GM23338 (cell line): ENCODE measurements at regions not wholly inside any gene's neighbourhood (a gene's known extent, or its start where the extent isn't known, plus 50 kb on each side); places are given as distances from the start of the nearest gene placed in this dataset.

ENCODE experiments used
- ATAC-seq: fragments of 200-7000 bp; cut with Tn5 transposase; 3 replicates; pipeline ENCODE4 v1.9.1; 2020
- DNase-seq: peaks from one replicate; pipeline ENCODE4 v3.0.0-alpha.2; 2015; ENCODE audit warnings: low spot score
- H2AFZ ChIP-seq: fragments of 200-600 bp; sonication (generic); 2 replicates; pipeline ENCODE4 v1.8.0; 2016; ENCODE audit warnings: antibody characterized with exemption, mild to moderate bottlenecking, moderate library complexity
- H3F3A ChIP-seq: fragments of 200-600 bp; sonication (generic); replicated peaks from 2 replicates; pipeline ENCODE4 v1.8.0; 2017; ENCODE audit warnings: antibody characterized with exemption, mixed run types, low read depth
- H3K27ac ChIP-seq: fragments of 200-600 bp; sonication (generic); 2 replicates; pipeline ENCODE4 v1.6.1; 2016; ENCODE audit warnings: low read depth
- H3K27me3 ChIP-seq: fragments of 200-600 bp; sonication (generic); 2 replicates; pipeline ENCODE4 v1.8.0; 2016; ENCODE audit warnings: mild to moderate bottlenecking, mixed run types, moderate library complexity; ENCODE audit not compliant: insufficient read depth
- H3K36me3 ChIP-seq: fragments of 200-600 bp; sonication (generic); 2 replicates; pipeline ENCODE4 v1.8.0; 2016; ENCODE audit warnings: mild to moderate bottlenecking; ENCODE audit not compliant: insufficient read depth
- H3K4me1 ChIP-seq: fragments of 200-600 bp; sonication (generic); 2 replicates; pipeline ENCODE4 v1.8.0; 2016; ENCODE audit warnings: mild to moderate bottlenecking, moderate library complexity; ENCODE audit not compliant: insufficient read depth
- H3K4me2 ChIP-seq: fragments of 200-600 bp; sonication (generic); 2 replicates; pipeline ENCODE4 v1.7.1; 2017; ENCODE audit warnings: mixed run types
- H3K4me3 ChIP-seq: fragments of 200-600 bp; sonication (generic); 2 replicates; pipeline ENCODE4 v1.6.1; 2016; ENCODE audit warnings: mixed run types
- H3K79me2 ChIP-seq: fragments of 200-600 bp; sonication (generic); replicated peaks from 2 replicates; pipeline ENCODE4 v1.8.0; 2017; ENCODE audit warnings: mild to moderate bottlenecking; ENCODE audit not compliant: insufficient read depth
- H3K9me2 ChIP-seq: fragments of 200-600 bp; sonication (generic); 2 replicates; pipeline ENCODE4 v1.8.0; 2017; ENCODE audit not compliant: insufficient read depth
- H4K20me1 ChIP-seq: fragments of 200-600 bp; sonication (generic); replicated peaks from 2 replicates; pipeline ENCODE4 v1.8.0; 2017; ENCODE audit warnings: mild to moderate bottlenecking; ENCODE audit not compliant: insufficient read depth
- H3K27ac Mint-ChIP-seq: 2 replicates; pipeline ENCODE4 v1.8.0; 2020; ENCODE audit warnings: inconsistent platforms, mild to moderate bottlenecking, moderate library complexity, mixed read lengths
- H3K27me3 Mint-ChIP-seq: 3 replicates; pipeline ENCODE4 v1.8.0; 2022; ENCODE audit warnings: low read depth, mild to moderate bottlenecking, moderate library complexity, mixed read lengths, inconsistent platforms; ENCODE audit not compliant: insufficient read depth, poor library complexity
- H3K36me3 Mint-ChIP-seq: 3 replicates; pipeline ENCODE4 v1.8.0; 2021; ENCODE audit warnings: low read depth, mild to moderate bottlenecking, inconsistent platforms, moderate library complexity, mixed read lengths
- H3K4me1 Mint-ChIP-seq: 3 replicates; pipeline ENCODE4 v1.8.0; 2020; ENCODE audit warnings: mild to moderate bottlenecking, inconsistent platforms, mixed read lengths
- H3K4me3 Mint-ChIP-seq: 3 replicates; pipeline ENCODE4 v1.8.0; 2021; ENCODE audit warnings: moderate library complexity, mild to moderate bottlenecking, inconsistent platforms, mixed read lengths
- H3K9me3 Mint-ChIP-seq: 3 replicates; pipeline ENCODE4 v1.8.0; 2020; ENCODE audit warnings: moderate library complexity, mild to moderate bottlenecking, inconsistent platforms, mixed read lengths
- CREB1 ChIP-seq: fragments of 250-450 bp; sonication (Bioruptor Pico); IDR thresholded peaks from 2 replicates; pipeline ENCODE4 v1.5.0; 2020; ENCODE audit warnings: low read depth, mild to moderate bottlenecking, moderate library complexity
- EZH2 ChIP-seq: fragments of 200-600 bp; sonication (generic); IDR thresholded peaks from one replicate; pipeline ENCODE4 v1.8.0; 2017; ENCODE audit warnings: antibody characterized with exemption, mild to moderate bottlenecking, low read depth; ENCODE audit not compliant: unreplicated experiment
- EZH2phosphoT487 ChIP-seq: fragments of 200-600 bp; sonication (generic); IDR thresholded peaks from one replicate; pipeline ENCODE4 v1.8.1; 2018; ENCODE audit warnings: antibody characterized with exemption; ENCODE audit not compliant: unreplicated experiment
- JUNB ChIP-seq: IDR thresholded peaks from one replicate; pipeline ENCODE4 v1.6.1; 2016; ENCODE audit warnings: antibody characterized with exemption; ENCODE audit not compliant: unreplicated experiment
- NANOG ChIP-seq: IDR thresholded peaks from 2 replicates; pipeline ENCODE4 v1.6.1; 2016; ENCODE audit warnings: antibody characterized with exemption, borderline replicate concordance
- STAT1 ChIP-seq: IDR thresholded peaks from one replicate; pipeline ENCODE4 v1.6.1; 2016; ENCODE audit warnings: antibody characterized with exemption; ENCODE audit not compliant: unreplicated experiment
- ZNF114 ChIP-seq: fragments of 250-450 bp; sonication (Bioruptor Pico); IDR thresholded peaks from 2 replicates; pipeline ENCODE4 v1.5.0; 2020; ENCODE audit warnings: mild to moderate bottlenecking, moderate library complexity
- ZNF331 ChIP-seq: fragments of 250-450 bp; sonication (Bioruptor Pico); IDR thresholded peaks from 2 replicates; pipeline ENCODE4 v1.5.0; 2020; ENCODE audit warnings: low read depth, mild to moderate bottlenecking, moderate library complexity
- TF ChIP-seq, protein P1 (sequence below): IDR thresholded peaks from one replicate; pipeline ENCODE4 v1.6.1; 2018; ENCODE audit warnings: antibody characterized with exemption; ENCODE audit not compliant: unreplicated experiment
- TF ChIP-seq, protein P2 (sequence below): fragments of 250-450 bp; sonication (Bioruptor Pico); IDR thresholded peaks from 2 replicates; pipeline ENCODE4 v1.5.0; 2020; ENCODE audit warnings: mild to moderate bottlenecking, moderate library complexity
- TF ChIP-seq, protein P3 (sequence below), 2 experiments: fragments of 200-600 bp in 1 of 2; sonication (generic) in 1 of 2; conservative IDR thresholded peaks; 2 replicates each; pipeline versions ENCODE4 v1.5.1 to v1.6.1; 2016 to 2017; ENCODE audit warnings: antibody characterized with exemption in 2 of 2, low read depth in 2 of 2, mild to moderate bottlenecking in 2 of 2, moderate library complexity in 1 of 2
- TF ChIP-seq, protein P4 (sequence below): IDR thresholded peaks from 2 replicates; pipeline ENCODE4 v1.6.1; 2016; ENCODE audit warnings: antibody characterized with exemption

DNA sequence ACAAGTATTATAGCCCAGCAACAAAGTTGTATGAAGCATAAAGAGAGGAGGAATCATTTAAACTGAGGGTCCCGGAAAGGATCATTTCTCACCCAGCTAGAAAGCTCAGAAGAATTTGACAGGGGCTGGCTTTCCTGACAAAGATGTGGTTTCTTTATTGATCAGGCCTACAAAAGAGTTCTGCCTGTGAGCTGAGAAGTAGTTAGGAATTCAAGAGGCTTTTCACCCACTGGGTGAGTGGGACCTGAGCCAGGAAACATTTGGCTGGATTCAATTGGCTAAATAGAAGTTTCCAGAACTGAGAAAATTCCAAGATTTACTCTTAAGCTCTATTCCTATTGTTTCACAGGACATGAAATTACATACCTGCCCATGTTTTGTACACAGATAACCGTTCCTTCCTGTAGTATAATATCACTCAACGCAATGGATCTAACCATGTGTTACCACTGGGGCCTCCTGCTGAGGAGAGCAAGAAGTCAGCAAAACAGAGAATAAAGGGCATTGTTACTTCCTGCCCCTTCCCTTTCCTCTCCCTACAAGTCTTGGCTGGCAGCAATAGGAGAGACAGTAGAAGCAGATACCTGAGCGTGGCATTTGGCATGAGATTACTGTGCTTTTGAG lies 53.9 kb upstream of the PAPSS2 start:
- peak overlapping the region; percentile 18; the same call in 1 of the 2 replicates for H2AFZ ChIP-seq
- no peaks in the 10 kb centered on the region; the same call in 1 of the 2 replicates for H3F3A ChIP-seq
- H3K36me3 ChIP-seq: 0 out of 2 replicates have a peak, but pooled peaks cover 2% of the 10 kb centered on the region
- peaks cover 45% of the 10 kb centered on the region for H3K4me1 ChIP-seq
- H3K4me2 ChIP-seq: no peak overlapping the region
- Mint-ChIP-seq H3K4me3 (no peak overlapping the region), H3K36me3 (peaks cover 10% of the 10 kb centered on the region), H3K4me1 (peaks cover 38% of the 10 kb centered on the region), H3K27me3 (peaks cover 6% of the 10 kb centered on the region), H3K9me3 (peaks cover 9% of the 10 kb centered on the region), H3K27ac (no peak overlapping the region)
- no peak overlapping the region for H3K27ac ChIP-seq
- H3K9me2 ChIP-seq: peaks cover 15% of the 10 kb centered on the region
- no peaks in the 10 kb centered on the region for H4K20me1 ChIP-seq
- no peaks in the 10 kb centered on the region for H3K27me3 ChIP-seq
- peak; percentile 49 for ATAC-seq
- no peak overlapping the region for H3K4me3 ChIP-seq
- H3K79me2 ChIP-seq: no peaks in the 10 kb centered on the region
- TF ChIP-seq, protein P1, sequence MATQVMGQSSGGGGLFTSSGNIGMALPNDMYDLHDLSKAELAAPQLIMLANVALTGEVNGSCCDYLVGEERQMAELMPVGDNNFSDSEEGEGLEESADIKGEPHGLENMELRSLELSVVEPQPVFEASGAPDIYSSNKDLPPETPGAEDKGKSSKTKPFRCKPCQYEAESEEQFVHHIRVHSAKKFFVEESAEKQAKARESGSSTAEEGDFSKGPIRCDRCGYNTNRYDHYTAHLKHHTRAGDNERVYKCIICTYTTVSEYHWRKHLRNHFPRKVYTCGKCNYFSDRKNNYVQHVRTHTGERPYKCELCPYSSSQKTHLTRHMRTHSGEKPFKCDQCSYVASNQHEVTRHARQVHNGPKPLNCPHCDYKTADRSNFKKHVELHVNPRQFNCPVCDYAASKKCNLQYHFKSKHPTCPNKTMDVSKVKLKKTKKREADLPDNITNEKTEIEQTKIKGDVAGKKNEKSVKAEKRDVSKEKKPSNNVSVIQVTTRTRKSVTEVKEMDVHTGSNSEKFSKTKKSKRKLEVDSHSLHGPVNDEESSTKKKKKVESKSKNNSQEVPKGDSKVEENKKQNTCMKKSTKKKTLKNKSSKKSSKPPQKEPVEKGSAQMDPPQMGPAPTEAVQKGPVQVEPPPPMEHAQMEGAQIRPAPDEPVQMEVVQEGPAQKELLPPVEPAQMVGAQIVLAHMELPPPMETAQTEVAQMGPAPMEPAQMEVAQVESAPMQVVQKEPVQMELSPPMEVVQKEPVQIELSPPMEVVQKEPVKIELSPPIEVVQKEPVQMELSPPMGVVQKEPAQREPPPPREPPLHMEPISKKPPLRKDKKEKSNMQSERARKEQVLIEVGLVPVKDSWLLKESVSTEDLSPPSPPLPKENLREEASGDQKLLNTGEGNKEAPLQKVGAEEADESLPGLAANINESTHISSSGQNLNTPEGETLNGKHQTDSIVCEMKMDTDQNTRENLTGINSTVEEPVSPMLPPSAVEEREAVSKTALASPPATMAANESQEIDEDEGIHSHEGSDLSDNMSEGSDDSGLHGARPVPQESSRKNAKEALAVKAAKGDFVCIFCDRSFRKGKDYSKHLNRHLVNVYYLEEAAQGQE: no peak
- TF ChIP-seq CREB1 (CRISPR knock-in tag): no peak
- TF ChIP-seq, protein P2, sequence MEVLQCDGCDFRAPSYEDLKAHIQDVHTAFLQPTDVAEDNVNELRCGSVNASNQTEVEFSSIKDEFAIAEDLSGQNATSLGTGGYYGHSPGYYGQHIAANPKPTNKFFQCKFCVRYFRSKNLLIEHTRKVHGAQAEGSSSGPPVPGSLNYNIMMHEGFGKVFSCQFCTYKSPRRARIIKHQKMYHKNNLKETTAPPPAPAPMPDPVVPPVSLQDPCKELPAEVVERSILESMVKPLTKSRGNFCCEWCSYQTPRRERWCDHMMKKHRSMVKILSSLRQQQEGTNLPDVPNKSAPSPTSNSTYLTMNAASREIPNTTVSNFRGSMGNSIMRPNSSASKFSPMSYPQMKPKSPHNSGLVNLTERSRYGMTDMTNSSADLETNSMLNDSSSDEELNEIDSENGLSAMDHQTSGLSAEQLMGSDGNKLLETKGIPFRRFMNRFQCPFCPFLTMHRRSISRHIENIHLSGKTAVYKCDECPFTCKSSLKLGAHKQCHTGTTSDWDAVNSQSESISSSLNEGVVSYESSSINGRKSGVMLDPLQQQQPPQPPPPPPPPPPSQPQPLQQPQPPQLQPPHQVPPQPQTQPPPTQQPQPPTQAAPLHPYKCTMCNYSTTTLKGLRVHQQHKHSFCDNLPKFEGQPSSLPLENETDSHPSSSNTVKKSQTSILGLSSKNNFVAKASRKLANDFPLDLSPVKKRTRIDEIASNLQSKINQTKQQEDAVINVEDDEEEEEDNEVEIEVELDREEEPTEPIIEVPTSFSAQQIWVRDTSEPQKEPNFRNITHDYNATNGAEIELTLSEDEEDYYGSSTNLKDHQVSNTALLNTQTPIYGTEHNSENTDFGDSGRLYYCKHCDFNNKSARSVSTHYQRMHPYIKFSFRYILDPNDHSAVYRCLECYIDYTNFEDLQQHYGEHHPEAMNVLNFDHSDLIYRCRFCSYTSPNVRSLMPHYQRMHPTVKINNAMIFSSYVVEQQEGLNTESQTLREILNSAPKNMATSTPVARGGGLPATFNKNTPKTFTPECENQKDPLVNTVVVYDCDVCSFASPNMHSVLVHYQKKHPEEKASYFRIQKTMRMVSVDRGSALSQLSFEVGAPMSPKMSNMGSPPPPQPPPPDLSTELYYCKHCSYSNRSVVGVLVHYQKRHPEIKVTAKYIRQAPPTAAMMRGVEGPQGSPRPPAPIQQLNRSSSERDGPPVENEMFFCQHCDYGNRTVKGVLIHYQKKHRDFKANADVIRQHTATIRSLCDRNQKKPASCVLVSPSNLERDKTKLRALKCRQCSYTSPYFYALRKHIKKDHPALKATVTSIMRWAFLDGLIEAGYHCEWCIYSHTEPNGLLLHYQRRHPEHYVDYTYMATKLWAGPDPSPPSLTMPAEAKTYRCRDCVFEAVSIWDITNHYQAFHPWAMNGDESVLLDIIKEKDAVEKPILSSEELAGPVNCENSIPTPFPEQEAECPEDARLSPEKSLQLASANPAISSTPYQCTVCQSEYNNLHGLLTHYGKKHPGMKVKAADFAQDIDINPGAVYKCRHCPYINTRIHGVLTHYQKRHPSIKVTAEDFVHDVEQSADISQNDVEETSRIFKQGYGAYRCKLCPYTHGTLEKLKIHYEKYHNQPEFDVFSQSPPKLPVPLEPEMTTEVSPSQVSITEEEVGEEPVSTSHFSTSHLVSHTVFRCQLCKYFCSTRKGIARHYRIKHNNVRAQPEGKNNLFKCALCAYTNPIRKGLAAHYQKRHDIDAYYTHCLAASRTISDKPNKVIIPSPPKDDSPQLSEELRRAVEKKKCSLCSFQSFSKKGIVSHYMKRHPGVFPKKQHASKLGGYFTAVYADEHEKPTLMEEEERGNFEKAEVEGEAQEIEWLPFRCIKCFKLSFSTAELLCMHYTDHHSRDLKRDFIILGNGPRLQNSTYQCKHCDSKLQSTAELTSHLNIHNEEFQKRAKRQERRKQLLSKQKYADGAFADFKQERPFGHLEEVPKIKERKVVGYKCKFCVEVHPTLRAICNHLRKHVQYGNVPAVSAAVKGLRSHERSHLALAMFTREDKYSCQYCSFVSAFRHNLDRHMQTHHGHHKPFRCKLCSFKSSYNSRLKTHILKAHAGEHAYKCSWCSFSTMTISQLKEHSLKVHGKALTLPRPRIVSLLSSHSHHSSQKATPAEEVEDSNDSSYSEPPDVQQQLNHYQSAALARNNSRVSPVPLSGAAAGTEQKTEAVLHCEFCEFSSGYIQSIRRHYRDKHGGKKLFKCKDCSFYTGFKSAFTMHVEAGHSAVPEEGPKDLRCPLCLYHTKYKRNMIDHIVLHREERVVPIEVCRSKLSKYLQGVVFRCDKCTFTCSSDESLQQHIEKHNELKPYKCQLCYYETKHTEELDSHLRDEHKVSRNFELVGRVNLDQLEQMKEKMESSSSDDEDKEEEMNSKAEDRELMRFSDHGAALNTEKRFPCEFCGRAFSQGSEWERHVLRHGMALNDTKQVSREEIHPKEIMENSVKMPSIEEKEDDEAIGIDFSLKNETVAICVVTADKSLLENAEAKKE (CRISPR knock-in tag): no peak
- TF ChIP-seq NANOG: no peak
- TF ChIP-seq, protein P3, sequence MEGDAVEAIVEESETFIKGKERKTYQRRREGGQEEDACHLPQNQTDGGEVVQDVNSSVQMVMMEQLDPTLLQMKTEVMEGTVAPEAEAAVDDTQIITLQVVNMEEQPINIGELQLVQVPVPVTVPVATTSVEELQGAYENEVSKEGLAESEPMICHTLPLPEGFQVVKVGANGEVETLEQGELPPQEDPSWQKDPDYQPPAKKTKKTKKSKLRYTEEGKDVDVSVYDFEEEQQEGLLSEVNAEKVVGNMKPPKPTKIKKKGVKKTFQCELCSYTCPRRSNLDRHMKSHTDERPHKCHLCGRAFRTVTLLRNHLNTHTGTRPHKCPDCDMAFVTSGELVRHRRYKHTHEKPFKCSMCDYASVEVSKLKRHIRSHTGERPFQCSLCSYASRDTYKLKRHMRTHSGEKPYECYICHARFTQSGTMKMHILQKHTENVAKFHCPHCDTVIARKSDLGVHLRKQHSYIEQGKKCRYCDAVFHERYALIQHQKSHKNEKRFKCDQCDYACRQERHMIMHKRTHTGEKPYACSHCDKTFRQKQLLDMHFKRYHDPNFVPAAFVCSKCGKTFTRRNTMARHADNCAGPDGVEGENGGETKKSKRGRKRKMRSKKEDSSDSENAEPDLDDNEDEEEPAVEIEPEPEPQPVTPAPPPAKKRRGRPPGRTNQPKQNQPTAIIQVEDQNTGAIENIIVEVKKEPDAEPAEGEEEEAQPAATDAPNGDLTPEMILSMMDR (conservative IDR thresholded peaks at IDR 0.05; ENCODE audit: low read depth in 2 of 2): no peak
- TF ChIP-seq, protein P4, sequence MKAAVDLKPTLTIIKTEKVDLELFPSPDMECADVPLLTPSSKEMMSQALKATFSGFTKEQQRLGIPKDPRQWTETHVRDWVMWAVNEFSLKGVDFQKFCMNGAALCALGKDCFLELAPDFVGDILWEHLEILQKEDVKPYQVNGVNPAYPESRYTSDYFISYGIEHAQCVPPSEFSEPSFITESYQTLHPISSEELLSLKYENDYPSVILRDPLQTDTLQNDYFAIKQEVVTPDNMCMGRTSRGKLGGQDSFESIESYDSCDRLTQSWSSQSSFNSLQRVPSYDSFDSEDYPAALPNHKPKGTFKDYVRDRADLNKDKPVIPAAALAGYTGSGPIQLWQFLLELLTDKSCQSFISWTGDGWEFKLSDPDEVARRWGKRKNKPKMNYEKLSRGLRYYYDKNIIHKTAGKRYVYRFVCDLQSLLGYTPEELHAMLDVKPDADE: no peak
- TF ChIP-seq EZH2: no peak
- no peak for TF ChIP-seq ZNF114
- no peak for TF ChIP-seq JUNB
- TF ChIP-seq EZH2phosphoT487: no peak
- no peak for TF ChIP-seq STAT1
- no peak for TF ChIP-seq ZNF331 (CRISPR knock-in tag)
- DNase-seq: no peak
